ENCODE measurements at regions not wholly inside any gene's neighbourhood (a gene's known extent, or its start where the extent isn't known, plus 50 kb on each side); places are given as distances from the start of the nearest gene placed in this dataset.
"Not testable (repeated sequence)": the region's sequence is repeated elsewhere in the genome, so short reads cannot be mapped to it uniquely, and the experiment has no call there.

DNA sequence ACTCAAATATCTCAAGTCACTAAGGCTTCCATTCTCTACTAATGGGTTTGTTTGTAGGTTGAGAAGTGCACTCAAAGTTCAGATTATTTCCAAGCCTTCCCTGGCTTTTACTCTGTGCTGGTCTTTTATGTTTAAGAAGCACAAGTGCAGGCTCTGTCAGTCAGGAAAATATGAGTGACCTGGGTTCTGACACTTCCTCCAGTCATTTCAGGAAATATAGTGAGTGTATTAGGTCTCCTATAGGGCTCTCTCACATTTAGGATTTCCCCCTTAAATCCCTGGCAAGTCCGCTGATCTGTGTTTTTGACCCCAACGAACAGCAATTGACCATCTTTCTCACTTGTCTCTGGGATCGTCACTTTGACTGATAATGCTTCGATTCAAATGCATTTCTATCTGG lies 210.2 kb downstream of the ARPP21 start:
- Mint-ChIP-seq H3K4me1 (no peaks in the 10 kb centered on the region), H3K9me3 (peaks cover 12% of the 10 kb centered on the region), H3K27ac (no peak overlapping the region), H3K4me3 (no peak overlapping the region), H3K36me3 (no peaks in the 10 kb centered on the region)
- ATAC-seq (no peak), DNase-seq (ENCODE audit: low spot score in 2 of 2) (no peak)

DNA sequence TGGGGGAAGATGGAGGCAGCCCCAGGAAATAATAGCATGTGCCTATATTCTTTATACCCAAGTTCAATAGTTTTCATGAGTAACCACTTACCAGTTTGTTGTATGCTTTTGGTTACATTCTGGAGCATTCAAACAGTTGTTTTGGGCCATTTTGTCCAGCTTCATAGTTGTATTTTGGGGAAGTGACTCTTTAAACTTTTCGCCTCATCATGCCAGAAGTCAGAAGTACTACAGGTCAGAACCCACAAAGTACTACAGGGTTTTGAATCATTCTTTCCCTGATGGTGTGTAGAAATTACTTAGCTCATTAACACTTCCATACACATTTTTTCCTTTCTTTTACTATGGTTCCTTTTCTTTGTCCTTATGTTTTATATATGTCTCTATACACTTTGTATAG lies 210.6 kb downstream of the ARPP21 start:
- ATAC-seq (no peak), DNase-seq (ENCODE audit: low spot score in 2 of 2) (no peak)
- H3K36me3 Mint-ChIP-seq = no peaks in the 10 kb centered on the region
- peaks cover 13% of the 10 kb centered on the region for H3K9me3 Mint-ChIP-seq
- H3K4me1 Mint-ChIP-seq = no peaks in the 10 kb centered on the region
- H3K27ac Mint-ChIP-seq = no peak overlapping the region
- H3K4me3 Mint-ChIP-seq = no peak overlapping the region

DNA sequence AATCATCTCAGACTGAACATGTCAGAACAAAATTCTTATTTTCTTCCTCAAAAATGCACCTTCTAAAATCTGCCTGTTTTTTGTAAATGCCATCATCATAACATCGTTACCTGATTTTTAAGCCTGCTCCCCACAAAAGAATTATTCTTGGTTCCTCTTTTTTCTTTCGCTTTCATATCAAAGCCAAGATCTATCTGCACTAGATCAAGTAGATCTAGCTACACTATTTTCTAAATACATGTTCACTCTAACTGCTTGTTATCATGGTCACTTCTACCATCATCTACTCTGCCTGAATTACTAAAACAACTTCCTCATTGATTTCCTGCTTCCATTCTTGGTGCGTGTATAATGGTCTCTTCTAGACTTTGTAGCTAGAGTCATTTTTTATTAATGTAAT lies 217.7 kb downstream of the ARPP21 start:
- Mint-ChIP-seq H3K36me3 (no peaks in the 10 kb centered on the region), H3K4me1 (no peaks in the 10 kb centered on the region), H3K27ac (no peak overlapping the region), H3K4me3 (no peak overlapping the region), H3K9me3 (peaks cover 15% of the 10 kb centered on the region)
- no peak for ATAC-seq
- no peak for DNase-seq (ENCODE audit: low spot score in 2 of 2)

DNA sequence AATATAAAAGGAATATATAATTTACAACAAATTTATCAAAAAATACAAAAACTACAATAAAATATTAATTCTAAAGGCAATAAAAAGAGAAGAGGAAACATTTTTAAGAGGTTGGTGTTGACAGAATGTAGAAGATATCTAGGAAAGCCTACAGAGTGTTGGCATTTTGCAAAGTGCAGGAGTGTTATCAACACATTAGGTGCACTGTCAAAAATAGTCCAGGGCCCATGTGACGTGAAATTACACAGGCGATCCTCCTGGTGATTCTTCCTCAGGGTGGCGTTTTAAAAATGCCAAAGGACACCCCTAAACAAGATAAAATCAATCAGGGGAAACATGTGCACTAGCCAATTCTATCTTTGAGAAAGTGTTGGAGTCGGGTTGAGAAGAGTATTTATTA lies 222.7 kb downstream of the ARPP21 start:
- Mint-ChIP-seq H3K27ac (no peak overlapping the region), H3K4me3 (no peak overlapping the region), H3K4me1 (no peaks in the 10 kb centered on the region), H3K36me3 (no peaks in the 10 kb centered on the region), H3K9me3 (peaks cover 4% of the 10 kb centered on the region)
- ATAC-seq = no peak
- no peak for DNase-seq (ENCODE audit: low spot score in 2 of 2)

DNA sequence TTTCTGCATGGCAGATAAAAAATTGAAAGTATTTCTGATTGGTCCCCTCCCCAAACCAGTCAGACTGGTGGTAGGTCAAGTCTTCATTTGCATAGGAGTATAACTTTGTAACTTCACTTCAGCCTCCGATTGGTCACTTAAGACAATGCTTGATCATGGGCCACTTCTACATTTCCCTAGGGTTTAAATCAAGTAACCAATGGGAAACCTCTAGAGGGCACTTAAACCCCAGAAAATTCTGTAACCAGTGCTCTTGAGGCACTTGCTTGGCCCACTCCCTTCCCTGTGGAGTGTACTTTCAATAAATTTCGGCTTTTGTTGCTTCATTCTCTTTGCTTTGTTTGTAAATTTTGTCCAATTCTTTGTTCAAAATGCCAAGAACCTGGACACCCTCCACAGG lies 225.5 kb downstream of the ARPP21 start:
- no peak overlapping the region for H3K27ac Mint-ChIP-seq

DNA sequence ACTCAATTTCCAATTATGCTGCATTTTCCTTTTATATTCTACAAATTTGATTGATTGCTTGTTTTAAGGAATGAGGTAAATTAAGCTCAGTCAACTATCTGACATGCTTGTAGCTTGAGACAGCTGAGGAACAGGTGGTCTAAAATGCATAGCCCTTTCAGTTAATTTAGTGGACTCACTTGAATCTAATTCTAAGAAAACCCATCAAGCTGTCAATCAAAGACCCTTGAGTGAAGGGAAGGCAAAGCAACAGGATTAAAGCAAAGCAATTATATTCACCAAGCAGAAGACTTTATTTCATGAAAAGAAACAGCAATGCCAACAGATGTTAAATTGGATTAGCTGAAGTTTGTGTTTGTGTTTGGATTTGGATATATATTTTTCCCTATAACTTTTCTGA lies 228.5 kb downstream of the ARPP21 start:
- no peak for DNase-seq (ENCODE audit: low spot score in 2 of 2)
- H3K36me3 Mint-ChIP-seq = no peaks in the 10 kb centered on the region
- H3K4me3 Mint-ChIP-seq = no peak overlapping the region
- ATAC-seq = no peak
- peaks cover 2% of the 10 kb centered on the region for H3K9me3 Mint-ChIP-seq
- H3K4me1 Mint-ChIP-seq = no peaks in the 10 kb centered on the region
- no peak overlapping the region for H3K27ac Mint-ChIP-seq

More for the DNA sequence above, 225.5 kb downstream of the ARPP21 start:
- Mint-ChIP-seq H3K36me3 (no peaks in the 10 kb centered on the region), H3K4me3 (no peak overlapping the region), H3K9me3 (peaks cover 2% of the 10 kb centered on the region), H3K4me1 (no peaks in the 10 kb centered on the region)
- ATAC-seq (no peak), DNase-seq (ENCODE audit: low spot score in 2 of 2) (no peak)

DNA sequence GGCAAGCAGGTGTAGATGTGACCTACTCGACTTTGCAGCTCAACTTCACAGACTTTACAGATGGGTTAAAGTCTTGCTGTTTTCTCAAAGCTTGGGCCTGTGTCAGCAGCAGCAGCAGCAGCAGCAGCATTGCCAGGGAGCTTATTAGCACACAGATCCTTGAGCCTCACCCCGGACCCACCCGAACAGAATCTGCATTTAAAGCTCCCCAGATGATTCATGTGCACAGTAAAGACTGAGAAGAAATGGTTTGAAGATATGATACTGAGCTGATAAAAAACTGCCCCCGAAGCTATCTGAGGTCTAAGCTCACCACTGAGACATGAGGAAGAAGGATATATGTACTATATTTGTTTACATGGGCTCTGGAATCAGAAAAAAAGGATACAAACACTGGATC lies 231.7 kb downstream of the ARPP21 start:
- ATAC-seq (no peak), DNase-seq (ENCODE audit: low spot score in 2 of 2) (no peak)
- Mint-ChIP-seq H3K9me3 (no peaks in the 10 kb centered on the region), H3K4me3 (no peak overlapping the region), H3K36me3 (no peaks in the 10 kb centered on the region), H3K4me1 (no peaks in the 10 kb centered on the region), H3K27ac (no peak overlapping the region)

DNA sequence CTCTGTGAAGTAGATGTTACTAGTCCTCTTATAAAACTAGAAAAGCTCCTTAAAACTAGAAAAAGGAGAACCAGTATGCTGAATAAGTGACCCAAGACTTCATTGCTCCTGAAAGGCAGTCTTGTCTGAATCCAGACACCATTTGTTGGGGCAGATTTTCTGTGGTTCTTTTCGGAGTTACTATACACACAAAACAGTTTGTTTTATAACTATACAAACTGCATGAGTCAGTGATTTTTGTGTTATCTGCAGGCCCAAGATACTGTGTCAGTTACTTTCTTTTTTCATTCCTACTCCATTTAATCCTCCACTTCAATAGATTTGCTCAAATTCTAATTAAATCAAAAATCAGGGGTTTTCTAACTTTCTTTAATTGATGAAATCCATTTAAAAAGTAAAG lies 244.6 kb downstream of the ARPP21 start:
- Mint-ChIP-seq H3K9me3 (peaks cover 6% of the 10 kb centered on the region), H3K27ac (no peak overlapping the region), H3K4me1 (no peaks in the 10 kb centered on the region), H3K4me3 (no peak overlapping the region), H3K36me3 (no peaks in the 10 kb centered on the region)
- no peak for DNase-seq (ENCODE audit: low spot score in 2 of 2)
- ATAC-seq = no peak

DNA sequence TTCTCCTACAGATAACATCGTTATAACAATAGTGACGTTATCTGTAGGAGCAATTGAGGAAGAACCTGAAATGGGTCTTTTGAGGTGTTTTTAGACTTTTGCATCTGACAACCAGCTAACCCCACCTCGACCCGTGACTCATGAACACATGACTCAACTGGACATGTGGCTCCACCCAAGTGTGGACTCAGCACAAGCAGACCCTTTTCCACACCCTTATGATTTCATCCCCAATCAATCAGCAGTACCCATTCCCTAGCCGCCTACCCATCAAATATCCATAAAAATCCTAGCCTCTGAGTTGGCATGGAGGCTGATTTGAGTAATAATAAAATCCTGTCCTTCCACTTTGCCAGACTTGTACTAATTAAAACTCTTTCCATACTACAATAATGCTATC lies 255.4 kb downstream of the ARPP21 start:
- ATAC-seq (no peak), DNase-seq (ENCODE audit: low spot score in 2 of 2) (no peak)
- Mint-ChIP-seq H3K36me3 (no peaks in the 10 kb centered on the region), H3K9me3 (peaks cover 14% of the 10 kb centered on the region), H3K4me1 (no peaks in the 10 kb centered on the region), H3K4me3 (no peak overlapping the region), H3K27ac (no peak overlapping the region)

DNA sequence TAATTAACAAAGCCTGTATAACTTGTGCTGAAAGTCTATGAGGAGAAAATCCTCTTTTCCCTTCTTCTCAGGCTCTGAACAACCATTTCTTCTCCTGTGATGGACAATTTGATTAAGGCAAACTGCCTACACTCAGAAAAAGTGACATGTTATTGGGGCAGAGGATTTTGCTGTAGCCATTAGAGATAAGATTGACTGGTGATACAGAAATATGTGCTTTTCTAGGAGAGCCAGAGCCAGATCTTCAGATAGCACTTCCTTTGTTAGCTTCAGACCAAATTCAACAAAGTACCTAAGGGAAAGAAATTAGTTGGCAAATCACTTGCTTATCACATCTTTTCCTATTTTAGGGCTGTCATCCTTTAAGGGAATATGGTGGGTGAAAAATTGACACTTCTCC lies 259.9 kb downstream of the ARPP21 start:
- H3K36me3 Mint-ChIP-seq = no peaks in the 10 kb centered on the region
- DNase-seq (ENCODE audit: low spot score in 2 of 2) = no peak
- no peak for ATAC-seq
- H3K4me3 Mint-ChIP-seq = no peak overlapping the region
- peaks cover 2% of the 10 kb centered on the region for H3K9me3 Mint-ChIP-seq
- H3K4me1 Mint-ChIP-seq = no peaks in the 10 kb centered on the region
- no peak overlapping the region for H3K27ac Mint-ChIP-seq

DNA sequence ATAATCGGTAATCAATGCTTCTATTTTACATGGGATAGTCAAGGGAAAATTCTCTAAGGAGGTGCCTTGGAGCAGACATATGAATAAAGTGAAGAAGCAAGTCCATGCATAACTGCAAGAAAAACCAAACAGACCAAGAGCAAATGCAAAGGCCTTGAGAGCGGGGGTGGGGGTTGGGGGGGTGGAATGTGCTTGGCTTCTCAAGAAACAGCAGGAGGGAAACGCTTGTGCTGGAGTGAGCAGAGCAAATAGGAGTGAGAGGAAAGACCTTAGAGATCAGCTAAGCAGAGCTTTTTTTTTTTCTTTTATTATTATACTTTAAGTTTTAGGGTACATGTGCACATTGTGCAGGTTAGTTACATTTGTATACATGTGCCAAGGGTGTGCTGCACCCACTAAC lies 260.8 kb downstream of the ARPP21 start:
- H3K4me1 Mint-ChIP-seq = no peaks in the 10 kb centered on the region
- no peak overlapping the region for H3K27ac Mint-ChIP-seq
- DNase-seq (ENCODE audit: low spot score in 2 of 2) (no peak), ATAC-seq (no peak)
- no peaks in the 10 kb centered on the region for H3K36me3 Mint-ChIP-seq
- H3K4me3 Mint-ChIP-seq = no peak overlapping the region
- H3K9me3 Mint-ChIP-seq = no peaks in the 10 kb centered on the region

DNA sequence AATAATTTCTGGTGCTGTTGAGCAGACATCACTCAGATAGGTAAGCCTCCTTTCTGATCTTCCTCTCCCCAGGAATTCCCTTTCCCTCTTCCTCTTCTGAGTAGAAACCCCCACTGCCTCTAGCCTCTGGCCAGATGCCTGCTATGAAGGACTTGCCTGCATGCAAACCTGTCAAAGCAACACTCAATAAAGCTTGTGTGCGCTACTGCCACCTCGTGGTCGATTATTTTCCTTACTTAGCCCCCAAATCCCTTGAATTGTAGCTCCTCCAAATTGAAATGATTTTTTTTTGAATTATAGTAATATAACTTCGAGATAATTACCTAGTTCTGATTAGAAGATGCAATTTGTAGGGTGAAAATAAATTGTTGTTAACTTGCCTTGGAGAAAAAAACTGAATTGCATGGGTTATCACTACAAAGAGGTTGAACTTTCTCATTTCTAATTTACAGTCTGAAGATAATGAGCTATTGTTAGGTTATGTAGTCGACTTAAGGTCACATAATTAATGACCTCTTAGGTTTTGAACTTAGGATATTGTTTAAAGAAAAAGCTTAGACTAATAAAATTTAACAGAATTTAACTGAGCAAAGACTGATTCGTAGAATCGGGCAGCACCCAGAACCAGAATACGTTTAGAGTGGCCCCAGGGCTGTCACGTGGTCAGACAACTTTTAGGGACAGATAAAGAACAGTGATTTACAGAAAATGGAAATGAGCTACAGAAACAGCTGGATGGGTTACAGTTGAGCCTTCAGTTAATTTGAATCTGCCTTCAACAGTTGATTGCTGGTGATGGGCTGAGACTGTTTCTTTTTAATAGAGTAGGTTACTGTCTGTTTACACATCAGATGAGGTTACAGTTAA lies 269.3 kb downstream of the ARPP21 start:
- Mint-ChIP-seq H3K4me1 (no peaks in the 10 kb centered on the region), H3K27ac (no peak overlapping the region), H3K36me3 (no peaks in the 10 kb centered on the region), H3K4me3 (no peak overlapping the region), H3K9me3 (peaks cover 3% of the 10 kb centered on the region)
- DNase-seq (ENCODE audit: low spot score in 2 of 2) = peak in 1 of 2 donors; percentile 58
- ATAC-seq = no peak

DNA sequence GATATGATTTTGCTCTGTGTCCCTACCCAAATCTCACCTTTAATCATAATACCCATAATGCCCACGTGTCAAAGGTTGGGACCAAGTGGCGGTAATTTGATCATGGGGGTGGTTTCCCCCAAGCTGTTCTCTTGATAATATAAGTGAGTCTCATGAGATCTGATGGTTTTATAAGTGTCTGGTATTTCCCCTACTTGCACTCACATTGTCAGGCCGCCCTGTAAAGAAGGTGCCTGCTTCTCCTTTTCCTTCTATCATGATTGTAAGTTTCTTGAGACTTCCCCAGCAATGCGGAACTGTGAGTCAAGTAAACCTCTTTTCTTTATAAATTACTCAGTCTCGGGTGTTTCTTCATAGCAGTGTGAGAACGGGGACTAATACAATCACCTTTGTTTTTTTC lies 279.8 kb downstream of the ARPP21 start:
- Mint-ChIP-seq H3K27ac (no peak overlapping the region), H3K4me3 (no peak overlapping the region), H3K9me3 (peaks cover 9% of the 10 kb centered on the region), H3K4me1 (no peaks in the 10 kb centered on the region), H3K36me3 (no peaks in the 10 kb centered on the region)
- DNase-seq (ENCODE audit: low spot score in 2 of 2) = no peak
- no peak for ATAC-seq

DNA sequence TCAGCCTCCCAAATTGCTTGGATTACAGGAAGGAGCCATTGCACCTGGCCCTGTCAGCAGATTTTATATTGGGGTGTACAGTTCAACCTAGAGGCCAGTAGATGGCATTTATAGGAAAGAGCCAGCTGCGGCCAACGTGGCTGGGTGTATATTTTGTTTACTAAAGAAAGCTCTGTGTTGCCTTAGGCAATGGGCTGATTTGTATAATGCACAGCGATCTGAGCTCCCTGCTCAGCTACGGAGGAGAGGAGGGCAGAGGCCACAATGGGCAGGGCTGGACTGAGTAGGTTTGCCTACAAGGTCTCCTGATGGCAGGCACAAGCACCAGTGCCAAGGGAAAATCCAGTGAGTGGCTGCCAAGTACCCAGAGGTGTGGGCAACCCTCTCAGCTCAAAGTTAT lies 282.4 kb downstream of the ARPP21 start:
- H3K9me3 Mint-ChIP-seq = peaks cover 11% of the 10 kb centered on the region
- no peak for ATAC-seq
- DNase-seq (ENCODE audit: low spot score in 2 of 2) = no peak
- no peaks in the 10 kb centered on the region for H3K36me3 Mint-ChIP-seq
- H3K27ac Mint-ChIP-seq = no peak overlapping the region
- H3K4me1 Mint-ChIP-seq = no peaks in the 10 kb centered on the region
- no peak overlapping the region for H3K4me3 Mint-ChIP-seq

DNA sequence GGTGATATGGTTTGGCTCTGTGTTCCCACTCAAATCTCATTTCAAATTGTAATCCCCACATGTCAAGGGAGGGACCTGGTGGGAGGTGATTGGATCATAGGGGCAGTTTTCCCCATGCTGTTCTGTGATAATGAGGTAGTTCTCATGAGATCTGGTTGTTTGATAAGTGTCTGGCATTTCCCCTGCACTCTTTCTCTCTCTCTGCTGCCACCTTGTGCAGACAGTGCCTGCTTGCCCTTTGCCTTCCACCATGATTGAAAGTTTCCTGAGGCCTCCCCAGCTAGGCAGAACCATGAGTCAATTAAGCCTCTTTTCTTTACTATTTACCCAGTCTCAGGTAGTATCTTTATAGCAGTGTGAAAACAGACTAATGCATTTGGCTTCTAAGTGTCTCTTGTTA lies 284.7 kb downstream of the ARPP21 start:
- H3K27ac Mint-ChIP-seq; ATAC-seq; DNase-seq (ENCODE audit: low spot score in 2 of 2): not testable (repeated sequence)

DNA sequence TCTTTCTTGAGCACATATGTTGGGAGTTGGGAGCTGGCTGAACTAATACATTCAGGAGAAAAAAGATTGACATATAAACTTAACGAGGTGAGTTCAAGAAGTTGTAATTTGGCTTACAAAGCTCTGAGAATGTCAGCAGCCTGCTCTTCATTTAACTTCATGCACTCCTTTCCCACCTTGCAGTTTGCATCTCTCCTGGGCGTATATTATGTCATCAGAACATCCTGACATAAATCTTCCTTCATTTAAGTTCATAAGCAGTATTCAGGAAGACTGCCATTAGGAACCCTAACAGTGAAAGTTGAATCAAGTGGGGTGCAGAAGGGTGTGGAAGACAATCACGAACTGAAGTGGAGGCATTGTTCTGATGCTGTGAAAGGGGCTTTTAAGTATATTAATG lies 288.1 kb downstream of the ARPP21 start:
- Mint-ChIP-seq H3K4me3 (no peak overlapping the region), H3K4me1 (no peaks in the 10 kb centered on the region), H3K27ac (no peak overlapping the region), H3K9me3 (peaks cover 2% of the 10 kb centered on the region), H3K36me3 (no peaks in the 10 kb centered on the region)
- DNase-seq (ENCODE audit: low spot score in 2 of 2) (no peak), ATAC-seq (no peak)

More for the DNA sequence above, 284.7 kb downstream of the ARPP21 start:
- H3K4me1 Mint-ChIP-seq, H3K36me3 Mint-ChIP-seq, H3K4me3 Mint-ChIP-seq: not testable (repeated sequence)
- peaks cover 11% of the 10 kb centered on the region for H3K9me3 Mint-ChIP-seq

Measured in stimulated activated effector memory CD8-positive, alpha-beta T cell treated with anti-CD3 and anti-CD28 coated beads, Interleukin-12 subunit alpha, Interleukin-12 subunit beta, amount 100 ng/mL, for 72 hours (primary cell).